Activated CD8-positive, alpha-beta T cell treated with anti-CD3 and anti-CD28 coated beads, Interleukin-2, amount 10 ng/mL, durations not matched to agents 7 days and 5 days (primary cell): ENCODE measurements at regions not wholly inside any gene's neighbourhood (a gene's known extent, or its start where the extent isn't known, plus 50 kb on each side); places are given as distances from the start of the nearest gene placed in this dataset.
A peak's percentile ranks its signal among the peaks of the same experiment; 100 is the strongest.

Experiments
- ATAC-seq: fragments of 150-1000 bp; cut with Tn5 transposase; one replicate; pipeline ENCODE4 v1.10.0; 2021; ENCODE audit warnings: moderate library complexity
- CTCF ChIA-PET: fragments of 350-600 bp; sonication (Branson Sonifier 250); formaldehyde crosslinking; loops from one replicate; lab custom pipeline; 2021; ENCODE audit warnings: antibody characterized with exemption; lab: Charles Lee
- POLR2A ChIA-PET: fragments of 350-600 bp; sonication (Branson Sonifier 250); formaldehyde crosslinking; loops from one replicate; lab custom pipeline; 2021; ENCODE audit warnings: antibody characterized with exemption; lab: Charles Lee
- DNase-seq: peaks from one replicate; pipeline ENCODE4 v3.0.0-alpha.2; 2020
- H3K27ac Mint-ChIP-seq: one replicate; pipeline ENCODE4 v1.8.0; 2021; ENCODE audit warnings: mild to moderate bottlenecking, mixed read lengths
- H3K27me3 Mint-ChIP-seq: one replicate; pipeline ENCODE4 v1.8.0; 2021; ENCODE audit warnings: low read depth, mixed read lengths
- H3K36me3 Mint-ChIP-seq: one replicate; pipeline ENCODE4 v1.8.0; 2021; ENCODE audit warnings: low read depth, mixed read lengths
- H3K4me1 Mint-ChIP-seq: one replicate; pipeline ENCODE4 v1.8.0; 2021; ENCODE audit warnings: low read depth, mixed read lengths
- H3K4me3 Mint-ChIP-seq: one replicate; pipeline ENCODE4 v1.8.0; 2021; ENCODE audit warnings: mild to moderate bottlenecking, mixed read lengths
- H3K9me3 Mint-ChIP-seq: one replicate; pipeline ENCODE4 v1.8.0; 2022; ENCODE audit warnings: mixed read lengths; ENCODE audit not compliant: insufficient read depth

DNA sequence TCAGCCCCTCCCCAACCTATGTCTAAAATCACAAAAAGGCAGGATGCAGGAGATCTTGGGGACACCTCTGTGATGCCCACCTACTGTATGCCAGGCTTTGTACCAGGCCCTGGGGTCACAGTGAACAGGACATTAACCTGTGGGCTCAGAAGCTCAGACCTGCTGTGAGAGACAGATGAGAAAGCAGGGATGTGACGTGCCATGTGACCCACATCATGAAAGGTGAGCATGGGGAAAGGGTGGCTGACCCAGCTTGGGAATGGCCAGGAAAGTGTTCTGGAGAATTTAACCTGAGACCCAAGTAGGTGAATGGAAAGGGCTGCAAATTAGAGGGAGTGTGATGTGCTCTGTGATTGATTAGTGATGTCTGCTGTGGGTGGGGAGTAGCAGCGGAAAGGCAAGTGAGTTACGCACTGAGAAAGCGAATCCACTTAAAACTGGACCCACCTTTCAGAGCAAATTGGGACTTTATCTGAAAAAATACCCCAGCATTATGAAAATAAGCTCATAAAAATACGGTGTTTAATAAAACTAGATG is 132.2 kb downstream of the IRF8 start:
- ATAC-seq (no peak), DNase-seq (no peak)
- Mint-ChIP-seq H3K9me3 (no peaks in the 10 kb centered on the region), H3K36me3 (no peaks in the 10 kb centered on the region), H3K4me3 (no peak overlapping the region), H3K27ac (no peak overlapping the region), H3K4me1 (no peaks in the 10 kb centered on the region), H3K27me3 (peaks cover 23% of the 10 kb centered on the region)
- CTCF ChIA-PET = interaction anchor here (0.6 to 1.2 kb wide), 3 partner anchors 12 to 210 kb away, joined by 3 to 4 read pairs (median 3); no protein-coding TSS in a partner anchor
- POLR2A ChIA-PET = no interaction called here

DNA sequence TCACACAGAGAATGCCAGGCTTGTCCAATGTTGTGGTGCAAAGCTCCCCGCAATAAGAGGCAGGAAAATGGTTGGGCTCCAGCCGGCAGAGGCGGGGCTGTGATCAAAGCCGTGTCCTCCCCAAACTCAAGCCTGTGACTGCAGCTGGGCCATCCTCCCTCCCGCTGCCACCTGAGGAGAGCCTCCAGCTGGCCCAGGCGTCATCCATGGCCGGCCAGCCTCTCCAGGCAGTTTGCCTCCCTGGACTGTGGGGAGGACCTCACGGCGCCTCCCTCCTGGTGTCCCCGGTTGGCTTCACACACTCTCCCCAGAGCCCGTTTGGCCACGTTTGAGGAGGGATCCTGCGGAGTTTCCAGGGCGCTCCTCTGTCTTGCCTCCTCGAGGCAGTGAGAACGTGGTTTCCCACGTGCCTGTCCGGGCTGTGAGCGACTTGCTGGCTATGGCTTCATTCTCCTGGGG is 134.1 kb downstream of the IRF8 start:
- CTCF ChIA-PET = no interaction called here
- no peak for ATAC-seq
- Mint-ChIP-seq H3K27ac (no peak overlapping the region), H3K4me3 (no peak overlapping the region), H3K27me3 (peaks cover 19% of the 10 kb centered on the region), H3K9me3 (no peaks in the 10 kb centered on the region), H3K36me3 (no peaks in the 10 kb centered on the region), H3K4me1 (no peaks in the 10 kb centered on the region)
- POLR2A ChIA-PET = no interaction called here
- DNase-seq = no peak

DNA sequence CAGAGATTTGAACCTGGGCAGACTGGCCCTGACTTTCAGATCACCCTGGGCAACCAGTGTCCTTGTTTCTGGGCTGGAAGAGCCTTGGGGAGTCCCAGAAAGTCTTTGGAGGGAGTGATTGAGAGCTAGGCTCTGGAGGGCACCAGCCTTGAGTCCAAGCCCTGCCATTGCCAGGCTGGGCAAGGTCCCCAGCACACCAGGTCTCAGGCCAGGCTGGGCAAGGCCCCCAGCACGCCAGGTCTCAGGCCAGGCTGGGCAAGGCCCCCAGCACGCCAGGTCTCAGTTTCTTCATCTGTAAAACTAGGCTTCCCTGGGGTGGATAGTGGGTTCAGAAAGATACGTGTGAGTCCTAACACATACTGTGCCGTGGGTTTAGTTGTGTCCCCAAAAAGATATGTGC is 135.0 kb downstream of the IRF8 start:
- no peak for DNase-seq
- Mint-ChIP-seq H3K4me3 (no peak overlapping the region), H3K27me3 (peaks cover 14% of the 10 kb centered on the region), H3K9me3 (no peaks in the 10 kb centered on the region), H3K4me1 (peaks cover 1% of the 10 kb centered on the region), H3K27ac (no peak overlapping the region), H3K36me3 (no peaks in the 10 kb centered on the region)
- ChIA-PET CTCF (no interaction called here), POLR2A (no interaction called here)
- ATAC-seq = no peak

DNA sequence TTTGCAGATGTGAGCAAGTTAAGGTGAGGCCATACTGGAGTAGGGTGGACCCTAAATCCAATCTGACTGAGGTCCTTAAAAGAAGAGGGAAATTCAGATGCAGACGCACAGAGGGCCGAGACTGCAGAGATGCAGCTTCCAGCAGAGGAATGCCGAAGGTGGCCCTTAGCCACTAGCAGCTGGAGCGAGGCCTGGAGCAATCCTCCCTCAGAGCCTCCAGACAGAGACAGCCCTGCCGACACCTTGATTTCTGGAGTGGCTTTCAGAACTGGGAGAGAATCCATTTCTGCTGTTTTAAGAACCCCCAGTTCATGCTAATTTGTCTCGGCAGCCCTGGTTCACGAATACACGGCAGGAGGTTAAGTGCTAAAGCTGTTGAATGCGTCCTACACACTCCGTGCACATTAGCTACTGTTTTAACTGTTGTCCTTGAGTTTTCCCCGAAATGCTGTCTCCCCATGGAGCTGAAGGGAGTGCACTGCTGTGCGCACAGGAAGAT is 135.5 kb downstream of the IRF8 start:
- DNase-seq (no peak), ATAC-seq (no peak)
- no peak overlapping the region for H3K4me3 Mint-ChIP-seq
- CTCF ChIA-PET = interaction anchor here (1.4 kb wide), 1 partner anchor 10 kb away, joined by 3 read pairs; no protein-coding TSS in a partner anchor
- H3K36me3 Mint-ChIP-seq = no peaks in the 10 kb centered on the region
- POLR2A ChIA-PET = no interaction called here
- H3K27ac Mint-ChIP-seq = no peak overlapping the region
- peaks cover 6% of the 10 kb centered on the region for H3K4me1 Mint-ChIP-seq
- H3K27me3 Mint-ChIP-seq = peaks cover 14% of the 10 kb centered on the region
- no peaks in the 10 kb centered on the region for H3K9me3 Mint-ChIP-seq

DNA sequence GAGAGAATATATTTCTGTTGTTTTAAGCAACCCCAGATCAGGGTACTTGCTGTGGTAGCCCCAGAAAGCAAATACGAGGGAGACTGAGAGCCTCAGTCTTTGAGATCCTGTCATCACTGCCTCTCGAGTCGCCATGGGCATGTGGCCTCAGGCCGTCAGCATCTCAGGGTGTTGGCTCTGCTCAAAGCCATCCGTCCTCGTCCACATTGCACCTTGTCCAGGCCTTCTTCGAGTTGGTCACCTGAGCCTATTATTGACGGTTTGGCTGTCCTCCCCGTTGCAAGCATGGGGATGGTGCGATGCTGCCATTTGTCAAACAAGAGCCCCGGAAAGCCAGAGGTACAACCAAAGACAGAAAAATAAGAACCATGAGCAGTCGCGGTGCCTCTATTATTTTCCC is 136.9 kb downstream of the IRF8 start:
- no peaks in the 10 kb centered on the region for H3K9me3 Mint-ChIP-seq
- no peak overlapping the region for H3K4me3 Mint-ChIP-seq
- CTCF ChIA-PET = interaction anchor here (1.4 kb wide), 1 partner anchor 8 kb away, joined by 3 read pairs; no protein-coding TSS in a partner anchor
- POLR2A ChIA-PET = no interaction called here
- no peak for ATAC-seq
- H3K27ac Mint-ChIP-seq = no peak overlapping the region
- H3K36me3 Mint-ChIP-seq = no peaks in the 10 kb centered on the region
- no peak for DNase-seq
- peaks cover 10% of the 10 kb centered on the region for H3K4me1 Mint-ChIP-seq
- peaks cover 17% of the 10 kb centered on the region for H3K27me3 Mint-ChIP-seq

DNA sequence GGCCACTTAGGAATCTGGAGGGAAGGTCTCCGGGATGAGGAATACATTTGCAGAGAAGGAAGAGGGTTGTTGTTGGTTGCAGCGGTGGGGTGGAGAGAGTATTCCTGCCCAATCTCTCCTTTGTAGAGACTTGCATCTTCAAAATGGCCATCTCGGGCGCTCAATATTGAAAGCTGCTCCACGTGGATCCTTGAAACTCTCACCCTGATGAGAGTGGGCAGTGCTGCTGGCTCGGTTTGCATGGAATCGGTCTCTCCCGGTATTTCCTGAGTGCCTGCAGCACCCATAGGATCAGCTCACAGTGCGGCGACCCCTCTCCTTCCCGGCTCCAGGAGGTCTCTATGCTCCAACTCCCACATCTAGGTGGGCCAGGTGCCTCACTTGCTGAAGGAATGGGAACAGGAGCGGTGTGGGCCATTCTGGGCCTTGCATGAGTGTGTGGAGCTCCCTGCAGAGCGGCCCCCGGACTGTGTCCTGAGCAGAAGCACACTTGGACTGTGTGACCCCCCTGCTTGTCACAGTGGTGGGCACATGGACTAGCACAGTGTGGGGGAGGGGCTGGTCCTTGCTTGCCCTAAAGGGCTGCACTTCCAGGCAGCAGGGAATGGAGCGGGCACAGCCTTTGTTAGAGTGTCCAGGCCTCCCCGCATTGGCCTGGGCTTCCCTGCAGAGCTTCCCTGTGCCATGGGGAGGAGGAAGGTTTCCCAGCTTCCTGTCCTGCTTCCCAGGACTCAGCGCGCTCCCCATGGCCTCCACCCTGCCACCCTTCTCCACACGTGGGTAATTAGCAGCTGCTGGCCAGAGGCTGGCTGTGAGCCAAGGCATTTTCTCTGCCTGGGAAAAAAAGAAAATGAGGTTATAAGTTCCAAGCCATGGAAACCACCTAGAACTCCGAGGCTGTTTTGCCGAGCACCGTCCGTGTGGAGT is 139.3 kb downstream of the IRF8 start:
- H3K9me3 Mint-ChIP-seq = no peaks in the 10 kb centered on the region
- ATAC-seq (no peak), DNase-seq (no peak)
- H3K4me3 Mint-ChIP-seq = no peak overlapping the region
- peaks cover 10% of the 10 kb centered on the region for H3K4me1 Mint-ChIP-seq
- H3K36me3 Mint-ChIP-seq = no peaks in the 10 kb centered on the region
- POLR2A ChIA-PET = no interaction called here
- H3K27me3 Mint-ChIP-seq = peaks cover 19% of the 10 kb centered on the region
- CTCF ChIA-PET = no interaction called here
- no peak overlapping the region for H3K27ac Mint-ChIP-seq

DNA sequence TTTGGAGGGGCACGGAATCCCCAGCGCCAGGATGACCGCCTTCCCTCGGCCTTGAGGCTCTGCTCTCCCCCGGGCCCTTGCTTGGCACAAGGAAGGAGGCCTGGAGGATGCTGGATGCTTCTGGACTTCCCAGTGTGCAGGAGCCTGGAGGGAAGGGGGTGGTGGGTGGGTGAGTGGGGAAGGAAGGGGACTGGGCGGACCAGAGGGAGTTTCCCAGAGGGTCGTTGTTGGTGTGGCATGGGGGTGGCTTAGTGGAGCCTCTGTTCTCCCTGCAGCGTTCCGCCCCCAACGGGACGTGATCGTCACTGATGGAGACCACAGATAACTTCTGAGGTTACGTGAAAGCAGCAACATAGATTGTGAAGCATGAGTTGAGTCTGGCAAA is 140.0 kb downstream of the IRF8 start:
- ChIA-PET CTCF (interaction anchor here (0.8 kb wide), 1 partner anchor 218 kb away, joined by 3 read pairs; no protein-coding TSS in a partner anchor), POLR2A (no interaction called here)
- no peak overlapping the region for H3K4me3 Mint-ChIP-seq
- peaks cover 10% of the 10 kb centered on the region for H3K4me1 Mint-ChIP-seq
- H3K9me3 Mint-ChIP-seq = no peaks in the 10 kb centered on the region
- DNase-seq = peak; percentile 55
- peaks cover 24% of the 10 kb centered on the region for H3K27me3 Mint-ChIP-seq
- H3K36me3 Mint-ChIP-seq = no peaks in the 10 kb centered on the region
- no peak overlapping the region for H3K27ac Mint-ChIP-seq
- peak; percentile 77 for ATAC-seq

DNA sequence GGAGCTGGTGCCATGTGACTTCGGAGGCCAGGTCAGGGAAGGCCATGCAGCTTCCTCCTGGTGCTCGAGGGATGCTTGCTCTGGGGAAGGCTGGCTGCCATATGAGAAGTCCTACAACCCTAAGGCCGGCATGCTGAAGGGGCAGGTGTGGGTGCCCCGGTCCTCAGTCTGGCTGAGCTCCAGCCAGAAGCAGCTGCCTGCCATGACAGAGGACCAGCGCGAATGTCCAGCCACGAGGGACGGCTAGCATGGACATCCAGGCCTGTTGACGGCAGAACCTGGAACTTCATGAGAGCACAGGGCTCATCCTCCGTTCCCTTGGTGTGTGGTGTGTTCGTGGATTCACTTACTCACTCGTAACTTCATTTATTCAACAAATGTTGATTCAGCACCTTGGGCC is 140.6 kb downstream of the IRF8 start:
- CTCF ChIA-PET = interaction anchor here (0.8 kb wide), 1 partner anchor 218 kb away, joined by 3 read pairs; no protein-coding TSS in a partner anchor
- no peak for DNase-seq
- no peak for ATAC-seq

DNA sequence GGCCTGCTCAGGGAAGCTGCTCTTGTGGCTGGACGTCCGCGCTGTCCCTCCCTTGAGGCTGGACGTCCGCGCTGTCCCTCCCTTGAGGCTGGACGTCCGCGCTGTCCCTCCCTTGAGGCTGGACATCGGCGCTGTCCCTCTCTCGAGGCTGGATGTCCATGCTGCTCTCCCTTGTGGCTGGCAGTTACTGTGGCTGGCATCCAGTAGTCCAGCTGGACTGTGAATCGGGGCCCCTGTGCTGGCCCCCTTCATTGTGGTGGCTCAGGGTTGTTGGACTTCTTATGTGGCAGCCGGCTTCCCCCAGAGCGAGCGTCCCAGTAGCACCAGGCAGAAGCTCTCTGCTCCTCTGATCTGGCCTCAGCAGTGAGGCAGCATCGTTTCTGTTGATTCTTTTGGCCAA is 141.5 kb downstream of the IRF8 start:
- Mint-ChIP-seq H3K27ac (no peak overlapping the region), H3K4me1 (peaks cover 23% of the 10 kb centered on the region), H3K4me3 (no peak overlapping the region), H3K36me3 (no peaks in the 10 kb centered on the region), H3K27me3 (peaks cover 22% of the 10 kb centered on the region), H3K9me3 (no peaks in the 10 kb centered on the region)
- DNase-seq = no peak
- ChIA-PET CTCF (interaction anchor here (0.9 kb wide), 1 partner anchor 219 kb away, joined by 3 read pairs; no protein-coding TSS in a partner anchor), POLR2A (no interaction called here)
- no peak for ATAC-seq

More for the DNA sequence above, 140.6 kb downstream of the IRF8 start:
- Mint-ChIP-seq H3K27me3 (peaks cover 24% of the 10 kb centered on the region), H3K9me3 (no peaks in the 10 kb centered on the region), H3K27ac (no peak overlapping the region), H3K4me1 (peaks cover 14% of the 10 kb centered on the region), H3K36me3 (no peaks in the 10 kb centered on the region), H3K4me3 (no peak overlapping the region)
- POLR2A ChIA-PET = no interaction called here

DNA sequence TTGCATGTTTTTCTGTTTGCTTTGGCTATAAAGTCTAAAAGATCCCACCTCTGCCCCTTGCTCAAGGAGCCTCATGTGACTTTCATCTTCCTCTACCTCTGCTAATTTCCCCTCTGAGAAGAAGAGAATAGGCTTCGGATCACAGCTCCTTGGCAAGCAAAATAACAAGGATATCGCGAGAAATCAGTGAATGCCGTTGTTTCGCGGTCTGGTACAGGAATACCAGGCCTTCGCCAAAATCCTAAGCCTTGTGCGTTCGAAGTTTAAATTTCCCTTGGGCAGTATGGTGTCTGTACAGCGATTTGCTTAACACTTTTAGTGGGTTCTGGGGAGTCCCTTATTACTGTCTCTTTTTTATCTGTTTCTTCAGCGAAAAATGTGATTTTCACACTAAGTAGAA is 142.3 kb downstream of the IRF8 start:
- ChIA-PET POLR2A (no interaction called here), CTCF (interaction anchor here (0.9 kb wide), 1 partner anchor 220 kb away, joined by 3 read pairs; no protein-coding TSS in a partner anchor)
- H3K9me3 Mint-ChIP-seq = no peaks in the 10 kb centered on the region
- H3K4me1 Mint-ChIP-seq = peaks cover 28% of the 10 kb centered on the region
- peaks cover 23% of the 10 kb centered on the region for H3K27me3 Mint-ChIP-seq
- no peaks in the 10 kb centered on the region for H3K36me3 Mint-ChIP-seq
- H3K4me3 Mint-ChIP-seq = no peak overlapping the region
- H3K27ac Mint-ChIP-seq = no peak overlapping the region
- DNase-seq (no peak), ATAC-seq (no peak)

DNA sequence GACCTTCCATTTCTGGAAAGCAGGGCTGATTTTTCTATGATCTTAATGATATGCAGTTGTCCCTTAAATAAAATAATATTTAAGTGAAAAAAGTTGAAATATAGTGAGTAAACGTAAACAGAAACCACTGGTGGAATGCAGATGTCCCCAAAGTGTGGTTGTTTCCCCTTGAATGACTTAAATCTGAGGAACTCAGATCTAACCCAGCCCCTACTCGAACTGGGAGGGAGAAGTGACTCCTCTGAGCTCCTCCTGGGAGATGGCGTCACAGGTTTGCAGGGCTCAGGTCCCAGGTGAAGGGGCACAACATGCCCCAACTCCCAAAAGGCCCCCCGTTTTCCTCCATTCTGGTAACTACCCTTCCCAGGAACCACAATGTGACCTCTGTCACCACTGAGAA is 142.8 kb downstream of the IRF8 start:
- H3K27ac Mint-ChIP-seq = no peak overlapping the region
- H3K4me1 Mint-ChIP-seq = peaks cover 28% of the 10 kb centered on the region
- no peak overlapping the region for H3K4me3 Mint-ChIP-seq
- ChIA-PET CTCF (no interaction called here), POLR2A (no interaction called here)
- H3K9me3 Mint-ChIP-seq = no peaks in the 10 kb centered on the region
- ATAC-seq (no peak), DNase-seq (no peak)
- no peaks in the 10 kb centered on the region for H3K36me3 Mint-ChIP-seq
- peaks cover 28% of the 10 kb centered on the region for H3K27me3 Mint-ChIP-seq

DNA sequence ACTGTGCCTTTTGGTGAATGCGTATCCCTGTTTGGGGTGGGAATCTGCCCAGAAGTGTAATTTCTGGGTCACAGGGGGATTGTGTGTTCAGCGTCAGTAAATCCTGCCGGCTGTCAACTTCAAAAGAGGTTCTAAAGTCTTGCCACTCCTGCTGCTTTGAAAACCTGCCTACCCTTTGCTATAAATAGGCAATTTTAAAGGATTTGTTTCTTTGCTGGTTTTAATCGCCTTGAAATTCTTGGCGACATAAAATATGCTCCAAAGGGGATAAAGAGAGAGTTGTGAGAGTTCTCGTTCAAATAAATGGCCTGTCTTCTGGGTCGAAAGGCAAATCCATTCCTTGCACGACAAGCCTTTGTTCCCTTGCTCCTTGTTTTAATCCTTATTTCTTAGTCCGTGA is 143.4 kb downstream of the IRF8 start:
- Mint-ChIP-seq H3K36me3 (no peaks in the 10 kb centered on the region), H3K27me3 (peaks cover 33% of the 10 kb centered on the region), H3K4me3 (no peak overlapping the region), H3K9me3 (no peaks in the 10 kb centered on the region), H3K27ac (no peak overlapping the region), H3K4me1 (peaks cover 28% of the 10 kb centered on the region)
- ChIA-PET CTCF (no interaction called here), POLR2A (no interaction called here)
- ATAC-seq = no peak
- no peak for DNase-seq
